K562 (cell line): ENCODE measurements at regions not wholly inside any gene's neighbourhood (a gene's known extent, or its start where the extent isn't known, plus 50 kb on each side); places are given as distances from the start of the nearest gene placed in this dataset.

Source experiments
- ATAC-seq: fragments of 200-7000 bp; cut with Tn5 transposase; 3 replicates; pipeline ENCODE4 v1.9.1; 2020; ENCODE audit warnings: moderate library complexity
- BruUV-seq: library from RNA; stranded (reverse); fragments of 400-500 nt; replicated peaks from 2 replicates; lab custom pipeline; 2021; lab: Mats Ljungman, UMichigan
- CTCF ChIA-PET: fragments of 300-600 bp; formaldehyde crosslinking; extraction: SDS; loops from one replicate; lab custom pipeline; 2021; ENCODE audit warnings: low intra/inter-chr PET ratio; lab: Yijun Ruan, JAX
- POLR2A ChIA-PET: fragments of 300-600, 350-650 bp; sonication (Branson Sonifier 250); formaldehyde crosslinking; extraction: SDS; loops from one replicate; lab custom pipeline; 2021; ENCODE audit warnings: antibody characterized with exemption, inconsistent platforms; lab: Yijun Ruan, JAX
- DNase-seq, 4 experiments: peaks; one replicate each; pipeline versions ENCODE4 v3.0.0 to v3.0.0-alpha.2; 2011 to 2018; ENCODE audit warnings: low spot score in 3 of 4, mixed read lengths in 3 of 4; ENCODE audit errors: extremely low read depth in 1 of 4
- FAIRE-seq: peaks from 2 replicates; lab custom pipeline; 2011; peaks lifted over from hg19 to GRCh38; lab: Jason Lieb, UNC
- H2AFZ ChIP-seq: 2 replicates; pipeline ENCODE4 v1.6.0; 2011; ENCODE audit warnings: low read depth, low read length, control low read depth, inconsistent platforms
- H3K27ac ChIP-seq: fragments of 200-600 bp; 3 replicates; pipeline ENCODE4 v1.8.0; 2011; ENCODE audit warnings: low read depth, mild to moderate bottlenecking, control low read depth, inconsistent platforms, low read length, moderate library complexity, mixed read lengths; ENCODE audit errors: extremely low read depth
- H3K27me3 ChIP-seq, 2 experiments: fragments of 300-600 bp in 1 of 2; 2 replicates in 1 of 2; 3 replicates in 1 of 2; pipeline versions ENCODE4 v1.6.0 to v1.8.0; 2011; ENCODE audit warnings: inconsistent platforms in 2 of 2, low read length in 2 of 2, mild to moderate bottlenecking in 1 of 2, mixed read lengths in 1 of 2, moderate library complexity in 1 of 2; ENCODE audit not compliant: control insufficient read depth in 2 of 2, insufficient read depth in 2 of 2
- H3K36me3 ChIP-seq: fragments of 300-600 bp; 3 replicates; pipeline ENCODE4 v1.8.0; 2011; ENCODE audit warnings: mild to moderate bottlenecking, low read length, inconsistent platforms; ENCODE audit not compliant: control insufficient read depth, insufficient read depth
- H3K4me1 ChIP-seq, 2 experiments: fragments of 200-600 bp in 1 of 2; replicated peaks in 1 of 2; 2 replicates in 1 of 2; 3 replicates in 1 of 2; pipeline versions ENCODE4 v1.5.1 to v1.8.0; 2011; ENCODE audit warnings: inconsistent platforms in 2 of 2, low read length in 2 of 2, mild to moderate bottlenecking in 1 of 2, mixed read lengths in 1 of 2, moderate library complexity in 1 of 2; ENCODE audit not compliant: control insufficient read depth in 2 of 2, insufficient read depth in 2 of 2
- H3K4me2 ChIP-seq: 2 replicates; pipeline ENCODE4 v1.6.1; 2011; ENCODE audit warnings: low read length, control low read depth, inconsistent platforms, mixed read lengths; ENCODE audit not compliant: insufficient read depth
- H3K4me3 ChIP-seq: fragments of 200-600 bp; sonication (generic), shearing (Covaris generic); 2 replicates; pipeline ENCODE4 v1.5.1; 2016; ENCODE audit warnings: control low read depth, inconsistent platforms
- H3K79me2 ChIP-seq: fragments of 200-600 bp; 3 replicates; pipeline ENCODE4 v1.8.0; 2011; ENCODE audit warnings: low read length, inconsistent platforms; ENCODE audit not compliant: control insufficient read depth, insufficient read depth
- H3K9ac ChIP-seq, 2 experiments: 2 replicates each; pipeline versions ENCODE4 v1.6.0 to v1.6.1; 2011; ENCODE audit warnings: low read depth in 2 of 2, low read length in 2 of 2, control low read depth in 1 of 2, inconsistent platforms in 1 of 2, mild to moderate bottlenecking in 1 of 2, mixed read lengths in 1 of 2; ENCODE audit not compliant: insufficient read depth in 1 of 2
- H3K9me1 ChIP-seq: one replicate; pipeline ENCODE4 v1.6.0; 2011; ENCODE audit warnings: inconsistent platforms, mild to moderate bottlenecking, low read length, moderate library complexity; ENCODE audit not compliant: control insufficient read depth, insufficient read depth
- H3K9me3 ChIP-seq: replicated peaks from 2 replicates; pipeline ENCODE4 v1.5.1; 2011; ENCODE audit warnings: low read depth, low read length, inconsistent platforms; ENCODE audit not compliant: control insufficient read depth, insufficient read depth
- H4K20me1 ChIP-seq: replicated peaks from 2 replicates; pipeline ENCODE4 v1.6.1; 2011; ENCODE audit warnings: low read length, inconsistent platforms, mixed read lengths; ENCODE audit not compliant: control insufficient read depth, insufficient read depth
- CHD1 ChIP-seq: fragments of 200-600 bp; sonication (generic); IDR thresholded peaks from one replicate; pipeline ENCODE4 v1.6.1; 2012; ENCODE audit warnings: mild to moderate bottlenecking, moderate library complexity, low read length, inconsistent platforms
- E2F8 ChIP-seq: fragments of 450-650 bp; IDR thresholded peaks from 2 replicates; pipeline ENCODE4 v1.7.1; 2018; ENCODE audit warnings: mild to moderate bottlenecking, low read depth; ENCODE audit not compliant: partially characterized antibody
- HDAC1 ChIP-seq, 2 experiments: fragments of 450-650 bp; IDR thresholded peaks; 2 replicates each; pipeline ENCODE4 v1.6.1; 2016 to 2017; ENCODE audit warnings: inconsistent platforms in 1 of 2, mild to moderate bottlenecking in 1 of 2, moderate library complexity in 1 of 2
- MAFK ChIP-seq: IDR thresholded peaks from 2 replicates; pipeline ENCODE4 v1.6.1; 2011; ENCODE audit warnings: low read length, improper control_type of control experiment
- MCM2 ChIP-seq: fragments of 450-650 bp; IDR thresholded peaks from 2 replicates; pipeline ENCODE4 v1.6.1; 2017; ENCODE audit warnings: low read depth, mild to moderate bottlenecking
- RAD51 ChIP-seq: fragments of 450-650 bp; IDR thresholded peaks from 2 replicates; pipeline ENCODE4 v1.7.1; 2016; ENCODE audit warnings: low read depth, mild to moderate bottlenecking, borderline replicate concordance
- REST ChIP-seq, 2 experiments: fragments of 450-650 bp; formaldehyde crosslinking in 1 of 2; IDR thresholded peaks; 2 replicates each; pipeline versions ENCODE4 v1.4.0 to v1.6.1; 2014 to 2020; ENCODE audit warnings: mild to moderate bottlenecking in 2 of 2, borderline replicate concordance in 1 of 2, low read depth in 1 of 2
- SMARCE1 ChIP-seq: fragments of 450-650 bp; IDR thresholded peaks from 2 replicates; pipeline ENCODE4 v1.7.1; 2016; ENCODE audit warnings: mild to moderate bottlenecking
- TOE1 ChIP-seq, 2 experiments: fragments of 450-650 bp in 1 of 2; sonication (generic) in 1 of 2; formaldehyde crosslinking in 1 of 2; IDR thresholded peaks; 2 replicates each; pipeline versions ENCODE4 v1.7.1 to v1.8.0; 2016 to 2022; ENCODE audit warnings: borderline replicate concordance in 2 of 2, mild to moderate bottlenecking in 2 of 2, antibody characterized with exemption in 1 of 2, inconsistent platforms in 1 of 2, low read depth in 1 of 2, missing genetic modification reagents in 1 of 2, moderate library complexity in 1 of 2
- WGBS: fragments of 100-300 bp; shearing (Covaris generic); methylation state at CpG from one replicate; pipeline ENCODE4 v1.1.6; 2016; ENCODE audit warnings: low coverage, mixed read lengths; ENCODE audit not compliant: insufficient coverage; ENCODE audit errors: missing lambda C conversion rate; 5-methylcytosine and 5-hydroxymethylcytosine counted together
- in situ Hi-C: fragments of 300-500 bp; cut with MboI; formaldehyde crosslinking; loops from 4 replicates; pipeline ENCODE4 v1.15.0; 2018; ENCODE audit warnings: inconsistent platforms, mixed read lengths
- intact Hi-C: fragments of 100-400 bp; cut with micrococcal nuclease; formaldehyde crosslinking; loops from 2 replicates; pipeline ENCODE4 v1.14.2; 2022
- TF ChIP-seq, protein P1 (sequence below): fragments of 450-650 bp; IDR thresholded peaks from 2 replicates; pipeline ENCODE4 v1.7.0; 2016; ENCODE audit warnings: borderline replicate concordance

- no TSS peak for BruUV-seq
- no peaks in the 10 kb centered on the region for H3K9me3 ChIP-seq
- H3K9me1 ChIP-seq: no peaks in the 10 kb centered on the region
- DNase-seq (no peak), FAIRE-seq (no peak), ATAC-seq (no peak)
- H4K20me1 ChIP-seq: no peaks in the 10 kb centered on the region
- in situ Hi-C loops: no loop called here
- intact Hi-C loops: no loop called here
- no peaks in the 10 kb centered on the region for H3K36me3 ChIP-seq
- CTCF ChIA-PET: no interaction called here
- 0% methylated on average over 2 of the region's 2 CpGs for WGBS
- no peaks in the 10 kb centered on the region for H3K4me1 ChIP-seq
- H3K4me2 ChIP-seq: no peak overlapping the region
- no peak overlapping the region for H2AFZ ChIP-seq
- no peak overlapping the region for H3K9ac ChIP-seq
- no peak overlapping the region for H3K27ac ChIP-seq
- H3K79me2 ChIP-seq: no peaks in the 10 kb centered on the region
- H3K27me3 ChIP-seq: no peaks in the 10 kb centered on the region; a peak in 1 of 5 replicates
- POLR2A ChIA-PET: no interaction called here
- H3K4me3 ChIP-seq: no peak overlapping the region
- TF ChIP-seq TOE1 (IDR thresholded peaks at IDR 0.05; ENCODE audit: borderline replicate concordance): no peak
- TF ChIP-seq TOE1 (CRISPR knock-in tag; IDR thresholded peaks at IDR 0.05; ENCODE audit: borderline replicate concordance, low read depth): no peak
- TF ChIP-seq REST (IDR thresholded peaks at IDR 0.05; ENCODE audit: borderline replicate concordance): no peak
- TF ChIP-seq REST (CRISPR knock-in tag; IDR thresholded peaks at IDR 0.05; ENCODE audit: low read depth): no peak
- TF ChIP-seq RAD51: no peak
- no peak for TF ChIP-seq E2F8
- no peak for TF ChIP-seq HDAC1 (IDR thresholded peaks at IDR 0.05)
- TF ChIP-seq MCM2: no peak
- TF ChIP-seq MAFK: no peak
- no peak for TF ChIP-seq CHD1
- TF ChIP-seq, protein P1, sequence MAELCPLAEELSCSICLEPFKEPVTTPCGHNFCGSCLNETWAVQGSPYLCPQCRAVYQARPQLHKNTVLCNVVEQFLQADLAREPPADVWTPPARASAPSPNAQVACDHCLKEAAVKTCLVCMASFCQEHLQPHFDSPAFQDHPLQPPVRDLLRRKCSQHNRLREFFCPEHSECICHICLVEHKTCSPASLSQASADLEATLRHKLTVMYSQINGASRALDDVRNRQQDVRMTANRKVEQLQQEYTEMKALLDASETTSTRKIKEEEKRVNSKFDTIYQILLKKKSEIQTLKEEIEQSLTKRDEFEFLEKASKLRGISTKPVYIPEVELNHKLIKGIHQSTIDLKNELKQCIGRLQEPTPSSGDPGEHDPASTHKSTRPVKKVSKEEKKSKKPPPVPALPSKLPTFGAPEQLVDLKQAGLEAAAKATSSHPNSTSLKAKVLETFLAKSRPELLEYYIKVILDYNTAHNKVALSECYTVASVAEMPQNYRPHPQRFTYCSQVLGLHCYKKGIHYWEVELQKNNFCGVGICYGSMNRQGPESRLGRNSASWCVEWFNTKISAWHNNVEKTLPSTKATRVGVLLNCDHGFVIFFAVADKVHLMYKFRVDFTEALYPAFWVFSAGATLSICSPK: no peak
- no peak for TF ChIP-seq SMARCE1
Observed at GRCh38 chr5:53392073-53392472, 88.4 kb upstream of the FST start.
